ENCODE measurements at regions not wholly inside any gene's neighbourhood (a gene's known extent, or its start where the extent isn't known, plus 50 kb on each side); places are given as distances from the start of the nearest gene placed in this dataset.

DNA sequence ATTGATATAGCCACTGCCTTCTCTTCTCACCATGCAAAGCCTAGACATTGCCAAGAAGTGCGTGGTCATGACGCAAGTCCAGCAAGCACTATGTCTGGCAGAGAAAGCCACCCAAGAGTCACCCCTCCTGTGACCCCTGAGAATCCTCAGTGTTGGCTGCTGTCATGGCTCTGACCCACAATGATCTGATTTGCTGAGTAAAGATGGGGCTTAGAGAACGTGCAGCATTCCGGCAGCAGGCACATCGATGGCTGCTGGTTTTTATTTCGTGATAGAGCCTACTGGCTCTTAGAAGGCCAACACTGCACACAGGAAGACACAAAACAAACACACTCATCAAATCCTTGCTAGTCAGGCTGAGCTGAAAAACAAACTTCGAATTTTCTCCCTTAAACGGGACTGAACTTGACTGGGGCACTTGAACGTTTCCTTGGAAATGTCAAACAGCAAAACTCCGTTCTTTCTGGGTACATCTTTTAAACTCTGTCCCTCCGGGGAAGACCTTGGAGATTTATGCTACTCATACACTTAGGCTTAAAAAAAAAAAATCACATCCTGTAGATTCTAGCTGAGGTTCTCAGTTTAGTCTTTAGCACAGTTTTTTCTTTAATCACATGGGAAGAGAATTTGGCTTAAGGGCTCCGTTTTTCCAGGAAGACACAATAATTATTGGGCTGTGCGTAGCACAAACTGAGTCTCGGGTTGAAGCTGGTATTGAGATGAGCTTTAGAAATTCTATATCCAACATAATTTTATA lies 88.2 kb upstream of the BASP1 start:
- TF ChIP-seq, protein P1, sequence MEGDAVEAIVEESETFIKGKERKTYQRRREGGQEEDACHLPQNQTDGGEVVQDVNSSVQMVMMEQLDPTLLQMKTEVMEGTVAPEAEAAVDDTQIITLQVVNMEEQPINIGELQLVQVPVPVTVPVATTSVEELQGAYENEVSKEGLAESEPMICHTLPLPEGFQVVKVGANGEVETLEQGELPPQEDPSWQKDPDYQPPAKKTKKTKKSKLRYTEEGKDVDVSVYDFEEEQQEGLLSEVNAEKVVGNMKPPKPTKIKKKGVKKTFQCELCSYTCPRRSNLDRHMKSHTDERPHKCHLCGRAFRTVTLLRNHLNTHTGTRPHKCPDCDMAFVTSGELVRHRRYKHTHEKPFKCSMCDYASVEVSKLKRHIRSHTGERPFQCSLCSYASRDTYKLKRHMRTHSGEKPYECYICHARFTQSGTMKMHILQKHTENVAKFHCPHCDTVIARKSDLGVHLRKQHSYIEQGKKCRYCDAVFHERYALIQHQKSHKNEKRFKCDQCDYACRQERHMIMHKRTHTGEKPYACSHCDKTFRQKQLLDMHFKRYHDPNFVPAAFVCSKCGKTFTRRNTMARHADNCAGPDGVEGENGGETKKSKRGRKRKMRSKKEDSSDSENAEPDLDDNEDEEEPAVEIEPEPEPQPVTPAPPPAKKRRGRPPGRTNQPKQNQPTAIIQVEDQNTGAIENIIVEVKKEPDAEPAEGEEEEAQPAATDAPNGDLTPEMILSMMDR (IDR thresholded peaks at IDR 0.05): no peak
- no peak for TF ChIP-seq EZH2phosphoT487 (IDR thresholded peaks at IDR 0.05; ENCODE audit: borderline replicate concordance, low read depth)
- TF ChIP-seq, protein P2, sequence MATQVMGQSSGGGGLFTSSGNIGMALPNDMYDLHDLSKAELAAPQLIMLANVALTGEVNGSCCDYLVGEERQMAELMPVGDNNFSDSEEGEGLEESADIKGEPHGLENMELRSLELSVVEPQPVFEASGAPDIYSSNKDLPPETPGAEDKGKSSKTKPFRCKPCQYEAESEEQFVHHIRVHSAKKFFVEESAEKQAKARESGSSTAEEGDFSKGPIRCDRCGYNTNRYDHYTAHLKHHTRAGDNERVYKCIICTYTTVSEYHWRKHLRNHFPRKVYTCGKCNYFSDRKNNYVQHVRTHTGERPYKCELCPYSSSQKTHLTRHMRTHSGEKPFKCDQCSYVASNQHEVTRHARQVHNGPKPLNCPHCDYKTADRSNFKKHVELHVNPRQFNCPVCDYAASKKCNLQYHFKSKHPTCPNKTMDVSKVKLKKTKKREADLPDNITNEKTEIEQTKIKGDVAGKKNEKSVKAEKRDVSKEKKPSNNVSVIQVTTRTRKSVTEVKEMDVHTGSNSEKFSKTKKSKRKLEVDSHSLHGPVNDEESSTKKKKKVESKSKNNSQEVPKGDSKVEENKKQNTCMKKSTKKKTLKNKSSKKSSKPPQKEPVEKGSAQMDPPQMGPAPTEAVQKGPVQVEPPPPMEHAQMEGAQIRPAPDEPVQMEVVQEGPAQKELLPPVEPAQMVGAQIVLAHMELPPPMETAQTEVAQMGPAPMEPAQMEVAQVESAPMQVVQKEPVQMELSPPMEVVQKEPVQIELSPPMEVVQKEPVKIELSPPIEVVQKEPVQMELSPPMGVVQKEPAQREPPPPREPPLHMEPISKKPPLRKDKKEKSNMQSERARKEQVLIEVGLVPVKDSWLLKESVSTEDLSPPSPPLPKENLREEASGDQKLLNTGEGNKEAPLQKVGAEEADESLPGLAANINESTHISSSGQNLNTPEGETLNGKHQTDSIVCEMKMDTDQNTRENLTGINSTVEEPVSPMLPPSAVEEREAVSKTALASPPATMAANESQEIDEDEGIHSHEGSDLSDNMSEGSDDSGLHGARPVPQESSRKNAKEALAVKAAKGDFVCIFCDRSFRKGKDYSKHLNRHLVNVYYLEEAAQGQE (IDR thresholded peaks at IDR 0.05; ENCODE audit: low read depth, low read length): no peak

All from SK-N-SH (cell line).